ENCODE measurements at regions not wholly inside any gene's neighbourhood (a gene's known extent, or its start where the extent isn't known, plus 50 kb on each side); places are given as distances from the start of the nearest gene placed in this dataset.

DNA sequence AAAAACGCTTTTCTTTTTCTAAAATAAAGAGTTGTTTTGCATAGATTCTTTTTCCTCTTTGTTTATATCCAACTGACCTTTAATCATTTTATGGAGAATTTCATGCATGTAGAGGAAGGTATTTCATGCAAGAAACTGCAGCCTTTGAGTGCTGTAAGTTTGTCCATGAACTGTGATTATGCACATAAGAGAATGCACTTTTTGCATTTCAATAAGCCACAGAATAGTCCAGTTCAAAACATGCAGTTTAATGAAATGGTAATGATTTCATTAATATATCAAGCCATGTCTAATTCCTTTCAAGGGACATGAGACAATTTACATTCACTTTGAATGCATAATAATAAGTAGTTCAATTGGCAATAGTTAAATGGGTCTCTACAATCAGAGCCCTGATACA, 386.3 kb downstream of the LRATD1 start:
- TF ChIP-seq, protein P1, sequence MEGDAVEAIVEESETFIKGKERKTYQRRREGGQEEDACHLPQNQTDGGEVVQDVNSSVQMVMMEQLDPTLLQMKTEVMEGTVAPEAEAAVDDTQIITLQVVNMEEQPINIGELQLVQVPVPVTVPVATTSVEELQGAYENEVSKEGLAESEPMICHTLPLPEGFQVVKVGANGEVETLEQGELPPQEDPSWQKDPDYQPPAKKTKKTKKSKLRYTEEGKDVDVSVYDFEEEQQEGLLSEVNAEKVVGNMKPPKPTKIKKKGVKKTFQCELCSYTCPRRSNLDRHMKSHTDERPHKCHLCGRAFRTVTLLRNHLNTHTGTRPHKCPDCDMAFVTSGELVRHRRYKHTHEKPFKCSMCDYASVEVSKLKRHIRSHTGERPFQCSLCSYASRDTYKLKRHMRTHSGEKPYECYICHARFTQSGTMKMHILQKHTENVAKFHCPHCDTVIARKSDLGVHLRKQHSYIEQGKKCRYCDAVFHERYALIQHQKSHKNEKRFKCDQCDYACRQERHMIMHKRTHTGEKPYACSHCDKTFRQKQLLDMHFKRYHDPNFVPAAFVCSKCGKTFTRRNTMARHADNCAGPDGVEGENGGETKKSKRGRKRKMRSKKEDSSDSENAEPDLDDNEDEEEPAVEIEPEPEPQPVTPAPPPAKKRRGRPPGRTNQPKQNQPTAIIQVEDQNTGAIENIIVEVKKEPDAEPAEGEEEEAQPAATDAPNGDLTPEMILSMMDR (IDR thresholded peaks at IDR 0.05; ENCODE audit: low read depth, low read length): no peak
- TF ChIP-seq EZH2phosphoT487 (IDR thresholded peaks at IDR 0.05; ENCODE audit: low read depth): no peak
